ENCODE measurements at regions not wholly inside any gene's neighbourhood (a gene's known extent, or its start where the extent isn't known, plus 50 kb on each side); places are given as distances from the start of the nearest gene placed in this dataset.
"Not testable (repeated sequence)": the region's sequence is repeated elsewhere in the genome, so short reads cannot be mapped to it uniquely, and the experiment has no call there.

DNA sequence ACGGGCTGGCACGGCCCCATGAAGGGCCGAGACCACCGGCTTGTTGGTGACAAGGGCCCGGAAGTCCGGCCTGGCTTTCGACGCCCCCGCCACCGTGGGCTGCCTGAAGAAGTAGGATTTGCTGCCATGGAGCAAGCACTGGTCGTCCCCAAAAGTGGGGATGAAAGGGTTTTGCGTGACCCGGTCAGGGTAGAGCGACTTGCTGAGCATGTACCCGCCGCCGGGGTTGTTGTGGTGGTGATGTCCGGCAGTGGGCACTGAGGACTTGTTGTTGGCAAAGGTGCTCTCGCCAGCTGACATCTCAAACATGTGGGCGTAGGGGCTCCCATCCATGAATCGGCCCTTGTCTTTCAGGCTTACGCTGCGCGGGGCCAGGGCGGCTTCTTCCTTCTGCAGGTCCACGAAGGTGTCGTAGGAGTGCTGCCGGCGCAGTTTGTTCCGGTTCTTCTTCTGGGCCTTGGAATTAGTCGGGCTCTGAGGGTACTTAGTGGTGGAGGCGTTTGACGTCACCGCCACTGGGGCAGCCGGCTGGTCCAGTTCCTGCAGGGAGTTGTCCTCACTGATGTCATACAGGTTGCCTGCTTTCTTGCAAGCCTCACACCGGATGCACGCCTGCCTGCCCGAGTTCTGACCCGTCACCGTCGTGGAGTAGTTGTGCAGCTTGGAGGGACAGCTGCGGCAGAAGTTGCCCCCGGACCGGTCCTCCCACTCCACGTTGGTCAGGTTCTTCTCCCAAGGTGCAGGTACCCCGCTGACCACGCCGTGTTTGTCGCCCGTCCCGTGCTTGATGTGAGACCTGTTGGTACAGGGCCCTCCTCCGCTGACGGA is 366.6 kb downstream of the EMP1 start:
- no peak for DNase-seq (ENCODE audit: low read depth)

DNA sequence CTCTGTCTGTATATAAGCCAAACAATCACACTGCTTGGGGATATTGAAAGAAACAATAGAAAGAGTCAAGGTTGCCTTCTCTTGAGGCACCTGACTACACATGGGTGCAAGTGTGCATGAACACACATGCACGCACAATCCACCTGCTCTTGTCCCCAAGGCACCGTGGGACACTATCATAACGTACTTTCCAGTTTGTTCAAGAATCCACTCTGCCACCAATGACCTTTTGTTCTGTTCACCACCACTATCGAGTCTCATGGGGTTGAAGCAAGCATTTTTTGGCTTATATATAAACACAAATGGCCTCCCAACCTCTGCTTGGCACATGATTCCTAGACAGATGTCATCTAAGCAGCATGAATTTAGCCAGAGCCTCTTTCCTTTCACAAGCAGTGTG is 365.4 kb downstream of the EMP1 start:
- no peak for DNase-seq (ENCODE audit: low read depth)

GRCh38 chr12:13559318-13559978 is 362.9 kb downstream of the EMP1 start:
- DNase-seq (ENCODE audit: low read depth), result no peak

GRCh38 chr12:13552830-13553229 is 356.3 kb downstream of the EMP1 start:
- DNase-seq (ENCODE audit: low read depth), result no peak

DNA sequence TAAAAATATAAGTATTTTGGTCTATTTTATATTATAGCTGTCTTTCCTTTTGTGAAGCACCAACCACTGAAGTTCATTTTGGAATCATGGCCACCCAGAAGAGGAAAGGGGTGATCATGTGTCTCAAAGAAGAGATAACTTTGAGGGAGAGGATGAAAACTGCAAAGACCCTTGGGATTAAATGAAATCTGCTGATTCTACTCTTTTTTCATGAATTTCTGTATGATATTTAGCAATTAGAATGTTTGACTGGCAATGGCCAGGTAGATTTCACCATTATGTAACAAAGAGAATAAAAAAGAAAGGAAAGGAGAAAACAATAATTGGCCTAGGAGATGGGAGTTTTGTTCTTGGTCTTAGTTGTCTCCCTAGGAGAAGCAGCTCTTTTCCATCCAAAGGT is 350.8 kb downstream of the EMP1 start:
- DNase-seq (ENCODE audit: low read depth), result no peak

DNA sequence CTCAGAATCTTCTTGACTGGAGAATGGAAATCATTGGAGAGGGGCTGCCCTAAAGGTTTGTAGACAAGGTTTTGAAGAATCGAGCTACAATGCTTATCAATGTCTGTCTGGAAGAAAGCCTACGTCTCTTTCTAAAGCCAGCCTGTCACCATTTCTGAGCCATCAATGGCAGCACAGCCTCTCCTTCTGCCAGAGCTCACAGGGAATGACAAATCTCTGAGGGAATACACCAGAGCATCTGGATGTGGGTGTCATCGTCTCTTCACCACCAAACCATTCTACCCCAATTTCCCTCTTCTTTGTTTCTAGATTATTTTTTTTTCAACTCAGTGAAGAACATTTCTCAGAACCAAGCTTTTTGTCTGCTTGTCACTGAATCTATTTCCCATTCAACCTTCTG is 349.7 kb downstream of the EMP1 start:
- DNase-seq (ENCODE audit: low read depth), result no peak

DNA sequence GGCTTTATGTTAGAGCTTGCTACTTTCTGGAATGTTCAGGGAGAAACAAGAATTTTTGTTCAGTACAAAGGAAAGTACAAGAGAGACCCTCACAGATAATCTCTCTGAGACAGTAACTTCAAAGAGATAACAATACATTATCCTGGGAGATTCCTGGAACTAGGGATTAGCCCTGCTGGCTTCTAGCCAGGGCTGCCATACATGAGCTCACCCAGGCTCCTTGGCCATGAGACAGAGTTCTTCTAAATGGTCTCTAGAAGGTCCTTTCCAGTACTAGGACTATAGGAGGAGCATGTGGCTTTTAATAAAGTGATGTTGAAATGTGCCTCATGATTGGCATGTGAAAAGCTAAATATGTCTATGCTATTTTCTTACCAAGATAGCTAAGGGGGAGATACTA is 342.5 kb downstream of the EMP1 start:
- DNase-seq (ENCODE audit: low read depth), result no peak

- DNase-seq (ENCODE audit: low read depth), result no peak
These were observed 341.6 kb downstream of the EMP1 start for GRCh38 chr12:13538136-13538535.

GRCh38 chr12:13537623-13538022 is 341.1 kb downstream of the EMP1 start:
- no peak for DNase-seq (ENCODE audit: low read depth)

- DNase-seq (ENCODE audit: low read depth), result no peak
These were observed 339.8 kb downstream of the EMP1 start for GRCh38 chr12:13536219-13536910.

GRCh38 chr12:13534645-13535398 is 338.3 kb downstream of the EMP1 start:
- no peak for DNase-seq (ENCODE audit: low read depth)

DNA sequence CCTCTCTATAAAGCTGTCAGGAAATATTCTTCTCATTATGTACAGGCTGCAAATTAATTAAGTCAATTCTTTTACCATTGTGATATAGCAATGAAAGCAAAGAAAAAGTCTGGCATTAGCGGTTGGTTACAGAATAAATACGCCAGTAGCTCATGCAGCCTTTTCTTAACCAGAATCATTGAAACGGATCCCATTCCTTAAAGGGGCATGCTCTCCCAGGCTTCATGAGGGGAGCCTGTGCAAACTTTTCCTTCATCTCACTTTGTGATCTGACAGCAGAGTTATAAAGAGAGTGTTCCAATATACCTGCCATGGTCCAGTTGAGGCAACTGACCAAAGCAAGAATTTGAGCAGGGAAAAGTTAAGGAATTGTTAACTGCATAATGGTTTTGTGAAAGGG is 337.7 kb downstream of the EMP1 start:
- DNase-seq (ENCODE audit: low read depth), result no peak

DNA sequence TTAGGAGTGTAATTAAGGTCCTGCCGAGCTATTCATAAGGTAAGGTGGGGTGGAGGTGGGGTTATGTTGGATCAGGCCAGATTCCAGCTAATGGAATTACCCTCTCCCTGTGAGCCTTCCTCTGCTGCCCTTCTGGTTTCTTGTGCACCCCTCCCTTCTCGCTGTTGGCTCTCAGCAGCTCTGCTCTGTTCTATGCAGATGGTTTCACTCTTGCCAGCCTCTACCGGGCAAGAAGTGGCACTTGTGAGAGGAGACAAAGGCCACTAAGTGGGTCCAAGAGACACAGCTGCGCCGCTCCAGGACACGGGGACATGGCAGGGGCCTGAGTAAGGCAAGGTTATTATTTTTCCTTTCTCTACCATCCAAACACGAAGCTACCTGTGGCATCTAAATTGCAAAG is 334.4 kb downstream of the EMP1 start:
- DNase-seq (ENCODE audit: low read depth), result no peak

GRCh38 chr12:13526185-13526921 is 329.8 kb downstream of the EMP1 start:
- DNase-seq (ENCODE audit: low read depth), result not testable (repeated sequence)

GRCh38 chr12:13523536-13524307 is 327.2 kb downstream of the EMP1 start:
- no peak for DNase-seq (ENCODE audit: low read depth)

- not testable (repeated sequence) for DNase-seq (ENCODE audit: low read depth)
These were observed 321.5 kb downstream of the EMP1 start for GRCh38 chr12:13518034-13518433.

- DNase-seq (ENCODE audit: low read depth), result no peak
These were observed 313.2 kb downstream of the EMP1 start for GRCh38 chr12:13509740-13510139.

GRCh38 chr12:13505636-13506035 is 309.1 kb downstream of the EMP1 start:
- no peak for DNase-seq (ENCODE audit: low read depth)

DNA sequence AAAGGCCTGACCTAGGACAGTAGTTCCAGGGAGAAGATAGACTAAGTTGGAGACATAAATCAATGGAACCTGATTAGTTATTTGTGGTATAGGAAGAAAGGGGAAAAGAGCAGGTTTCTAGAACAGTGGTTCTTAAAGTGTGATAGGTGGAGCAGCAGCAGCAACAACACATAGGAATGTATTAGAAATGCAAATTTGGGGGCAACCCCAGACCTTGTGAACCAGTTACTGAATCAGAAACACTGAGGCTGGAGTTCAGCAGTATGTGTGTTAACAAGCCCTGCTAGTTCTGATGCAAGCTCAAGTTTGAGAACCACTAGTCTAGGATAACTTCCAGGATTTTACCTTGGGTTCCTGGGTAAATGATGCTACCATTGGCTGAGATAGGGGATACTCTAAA is 308.7 kb downstream of the EMP1 start:
- DNase-seq (ENCODE audit: low read depth), result no peak

DNA sequence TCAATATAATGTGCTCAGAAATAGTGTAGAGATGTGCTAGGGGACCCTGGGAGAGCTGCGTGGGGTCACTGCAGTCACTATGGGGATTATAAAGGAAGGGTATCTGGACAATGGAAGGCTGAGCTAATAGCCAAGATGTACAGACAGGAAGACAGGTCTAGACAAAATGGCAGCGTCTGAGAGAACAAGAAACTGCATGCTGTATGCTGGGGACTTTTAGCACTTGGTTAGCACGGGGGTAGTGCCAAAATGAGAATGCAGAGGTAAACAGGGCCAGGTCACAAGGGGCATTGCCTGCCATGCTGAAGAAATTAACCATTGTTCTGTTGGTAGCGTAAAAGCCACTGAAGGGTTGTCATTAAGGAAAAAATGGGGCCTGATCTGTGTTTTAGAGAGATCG is 308.2 kb downstream of the EMP1 start:
- DNase-seq (ENCODE audit: low read depth), result no peak

DNA sequence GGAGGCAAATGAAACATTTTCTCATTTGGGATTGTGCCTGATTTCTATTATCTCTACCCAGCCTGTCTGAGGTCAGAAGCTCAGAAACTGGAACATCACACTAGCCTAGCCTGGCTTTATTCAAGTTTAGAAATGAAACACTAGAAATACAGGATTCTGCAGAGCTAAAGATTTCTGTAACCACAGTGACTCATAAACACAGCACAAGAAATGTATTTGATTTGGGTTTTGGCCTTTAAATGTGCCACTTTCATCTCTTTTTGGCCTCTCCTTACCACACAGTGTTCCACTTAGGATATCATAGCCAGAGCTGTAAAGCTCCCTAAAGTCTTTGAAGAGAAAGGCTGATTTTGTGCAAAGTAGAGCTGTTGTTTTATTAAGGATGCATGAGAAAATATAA is 307.5 kb downstream of the EMP1 start:
- DNase-seq (ENCODE audit: low read depth), result no peak

Data from GM04503 (cell line).